HepG2 (cell line): ENCODE measurements at regions not wholly inside any gene's neighbourhood (a gene's known extent, or its start where the extent isn't known, plus 50 kb on each side); places are given as distances from the start of the nearest gene placed in this dataset.

Experiments used
- ATAC-seq: fragments of 200-7000 bp; cut with Tn5 transposase; 3 replicates; pipeline ENCODE4 v1.9.1; 2020; ENCODE audit warnings: mild to moderate bottlenecking, moderate library complexity
- BruUV-seq: library from RNA; stranded (reverse); fragments of 400-500 nt; replicated peaks from 2 replicates; lab custom pipeline; 2021; lab: Mats Ljungman, UMichigan
- CTCF ChIA-PET: fragments of 300-600 bp; formaldehyde crosslinking; extraction: SDS; loops from one replicate; lab custom pipeline; 2021; ENCODE audit warnings: low total read pairs, inconsistent platforms, low intra/inter-chr PET ratio; lab: Yijun Ruan, JAX
- POLR2A ChIA-PET: fragments of 350-600 bp; sonication (Branson Sonifier 250); formaldehyde crosslinking; loops from one replicate; lab custom pipeline; 2020; ENCODE audit warnings: antibody characterized with exemption, inconsistent platforms; lab: Yijun Ruan, JAX
- DNase-seq: peaks from one replicate; pipeline ENCODE4 v3.0.0-alpha.2; 2015; ENCODE audit warnings: low spot score
- FAIRE-seq: peaks from 3 replicates; lab custom pipeline; 2011; peaks lifted over from hg19 to GRCh38; lab: Jason Lieb, UNC
- H2AFZ ChIP-seq: one replicate; pipeline ENCODE4 v1.6.1; 2011; ENCODE audit warnings: low read length, inconsistent platforms
- H3K27ac ChIP-seq: fragments of 300-600 bp; 3 replicates; pipeline ENCODE4 v1.8.0; 2011; ENCODE audit warnings: mixed run types, mild to moderate bottlenecking, mixed read lengths, low read length, inconsistent platforms; ENCODE audit not compliant: insufficient read depth; ENCODE audit errors: extremely low read length
- H3K27me3 ChIP-seq, 2 experiments: fragments of 200-600 bp in 1 of 2; 2 replicates in 1 of 2; 3 replicates in 1 of 2; pipeline versions ENCODE4 v1.6.0 to v1.8.0; 2011; ENCODE audit warnings: low read length in 2 of 2, mild to moderate bottlenecking in 2 of 2, moderate library complexity in 2 of 2, inconsistent platforms in 1 of 2; ENCODE audit not compliant: insufficient read depth in 2 of 2, control insufficient read depth in 1 of 2
- H3K36me3 ChIP-seq, 2 experiments: fragments of 200-600 bp in 1 of 2; replicated peaks in 1 of 2; 2 replicates in 1 of 2; 3 replicates in 1 of 2; pipeline versions ENCODE4 v1.5.1 to v1.8.0; 2011; ENCODE audit warnings: low read length in 2 of 2, inconsistent platforms in 1 of 2; ENCODE audit not compliant: insufficient read depth in 2 of 2, control insufficient read depth in 1 of 2
- H3K4me1 ChIP-seq: 2 replicates; pipeline ENCODE4 v1.5.1; 2012; ENCODE audit warnings: low read length, inconsistent platforms; ENCODE audit not compliant: insufficient read depth
- H3K4me2 ChIP-seq: 2 replicates; pipeline ENCODE4 v1.6.0; 2011; ENCODE audit warnings: low read depth, low read length, inconsistent platforms
- H3K4me3 ChIP-seq, 3 experiments: fragments of 200-600 bp in 1 of 3; sonication (generic), shearing (Covaris generic) in 1 of 3; replicated peaks in 1 of 3; 2 replicates each; pipeline ENCODE4 v1.5.1; 2011 to 2016; ENCODE audit warnings: low read length in 3 of 3, inconsistent platforms in 2 of 3, low read depth in 2 of 3, mild to moderate bottlenecking in 2 of 3, control low read depth in 1 of 3, mixed read lengths in 1 of 3; ENCODE audit not compliant: insufficient read depth in 1 of 3
- H3K79me2 ChIP-seq: one replicate; pipeline ENCODE4 v1.6.1; 2011; ENCODE audit warnings: low read length, inconsistent platforms; ENCODE audit not compliant: insufficient read depth
- H3K9ac ChIP-seq: 2 replicates; pipeline ENCODE4 v1.6.0; 2011; ENCODE audit warnings: mild to moderate bottlenecking, low read depth, low read length, inconsistent platforms; ENCODE audit not compliant: insufficient read depth
- H3K9me3 ChIP-seq: 2 replicates; pipeline ENCODE4 v1.5.1; 2012; ENCODE audit warnings: mild to moderate bottlenecking, low read length
- H4K20me1 ChIP-seq: 2 replicates; pipeline ENCODE4 v1.6.0; 2011; ENCODE audit warnings: inconsistent platforms, mild to moderate bottlenecking, low read length, moderate library complexity; ENCODE audit not compliant: insufficient read depth
- ESRRA ChIP-seq: sonication (generic); formaldehyde crosslinking; IDR thresholded peaks from 2 replicates; pipeline ENCODE4 v1.5.1; 2020; ENCODE audit warnings: mild to moderate bottlenecking, low read depth, missing genetic modification reagents
- GFI1 ChIP-seq: sonication (generic); formaldehyde crosslinking; IDR thresholded peaks from 2 replicates; pipeline ENCODE4 v1.5.0; 2020; ENCODE audit warnings: missing genetic modification reagents, mild to moderate bottlenecking, borderline replicate concordance
- IRF9 ChIP-seq: sonication (generic); formaldehyde crosslinking; IDR thresholded peaks from 2 replicates; pipeline ENCODE4 v1.8.0; 2022; ENCODE audit warnings: missing genetic modification reagents, mild to moderate bottlenecking, borderline replicate concordance
- IRX3 ChIP-seq: sonication (generic); formaldehyde crosslinking; IDR thresholded peaks from 2 replicates; pipeline ENCODE4 v1.8.1; 2023; ENCODE audit warnings: mild to moderate bottlenecking, low read depth, missing genetic modification reagents, borderline replicate concordance
- JARID2 ChIP-seq: sonication (generic); formaldehyde crosslinking; IDR thresholded peaks from 2 replicates; pipeline ENCODE4 v1.8.1; 2023; ENCODE audit warnings: missing genetic modification reagents, inconsistent platforms; ENCODE audit not compliant: insufficient replicate concordance
- KLF11 ChIP-seq: IDR thresholded peaks from 2 replicates; pipeline ENCODE4 v1.6.1; 2016; ENCODE audit warnings: missing compliant biosample characterization
- NFKBIZ ChIP-seq: IDR thresholded peaks from 2 replicates; pipeline ENCODE4 v1.6.1; 2018; ENCODE audit warnings: missing genetic modification reagents, missing compliant biosample characterization
- PBX2 ChIP-seq: IDR thresholded peaks from 2 replicates; pipeline ENCODE4 v1.6.1; 2016; ENCODE audit warnings: control low read depth
- PTBP1 ChIP-seq: fragments of 200-400 bp; formaldehyde crosslinking; IDR thresholded peaks from 2 replicates; pipeline ENCODE4 v1.6.1; 2018; ENCODE audit warnings: low read length, low read depth; ENCODE audit not compliant: poor library complexity, severe bottlenecking
- SATB2 ChIP-seq: sonication (generic); formaldehyde crosslinking; IDR thresholded peaks from 2 replicates; pipeline ENCODE4 v1.5.0; 2020; ENCODE audit warnings: missing genetic modification reagents
- USF2 ChIP-seq, 2 experiments: sonication (generic) in 1 of 2; formaldehyde crosslinking in 1 of 2; IDR thresholded peaks; 2 replicates each; pipeline versions ENCODE4 v1.5.1 to v1.6.1; 2011 to 2020; ENCODE audit warnings: borderline replicate concordance in 1 of 2, low read depth in 1 of 2, low read length in 1 of 2, mild to moderate bottlenecking in 1 of 2, missing genetic modification reagents in 1 of 2, moderate library complexity in 1 of 2
- ZBTB20 ChIP-seq: sonication (generic); formaldehyde crosslinking; IDR thresholded peaks from 2 replicates; pipeline ENCODE4 v1.8.1; 2023; ENCODE audit warnings: missing genetic modification reagents, low read depth, mild to moderate bottlenecking, borderline replicate concordance
- ZBTB4 ChIP-seq: sonication (generic); formaldehyde crosslinking; IDR thresholded peaks from 2 replicates; pipeline ENCODE4 v1.4.0; 2020; ENCODE audit warnings: missing genetic modification reagents, mild to moderate bottlenecking, borderline replicate concordance
- ZNF30 ChIP-seq: sonication (generic); formaldehyde crosslinking; IDR thresholded peaks from 2 replicates; pipeline ENCODE4 v1.5.0; 2020; ENCODE audit warnings: mild to moderate bottlenecking, missing genetic modification reagents
- ZNF468 ChIP-seq: sonication (generic); formaldehyde crosslinking; IDR thresholded peaks from 2 replicates; pipeline ENCODE4 v1.8.0; 2022; ENCODE audit warnings: mild to moderate bottlenecking, moderate library complexity, missing genetic modification reagents
- ZNF562 ChIP-seq: sonication (generic); formaldehyde crosslinking; IDR thresholded peaks from 2 replicates; pipeline ENCODE4 v1.8.0; 2022; ENCODE audit warnings: missing genetic modification reagents, borderline replicate concordance
- ZNF644 ChIP-seq: IDR thresholded peaks from 2 replicates; pipeline ENCODE4 v1.6.1; 2016; ENCODE audit warnings: low read depth
- ZSCAN30 ChIP-seq: sonication (generic); formaldehyde crosslinking; IDR thresholded peaks from 2 replicates; pipeline ENCODE4 v1.5.0; 2020; ENCODE audit warnings: mild to moderate bottlenecking, missing genetic modification reagents
- WGBS: methylation state at CpG from one replicate; pipeline ENCODE4 v1.1.6; 2017; ENCODE audit warnings: low lambda C conversion rate; 5-methylcytosine and 5-hydroxymethylcytosine counted together
- in situ Hi-C: cut with HindIII; loops from 2 replicates; pipeline ENCODE4 v1.10.0; 2017; ENCODE audit warnings: low pct_unique_long_range_greater_than_20kb; ENCODE audit not compliant: extremely low pct_ligation_motif_present
- intact Hi-C: fragments of 100-400 bp; cut with micrococcal nuclease; formaldehyde crosslinking; loops from one replicate; pipeline ENCODE4 v1.10.0; 2022; ENCODE audit not compliant: unreplicated experiment

- Histone ChIP-seq H2AFZ (no peak overlapping the region), H3K4me1 (peaks cover 13% of the 10 kb centered on the region), H3K4me2 (no peak overlapping the region), H3K27ac (no peak overlapping the region), H4K20me1 (no peaks in the 10 kb centered on the region), H3K9me3 (no peaks in the 10 kb centered on the region), H3K79me2 (no peaks in the 10 kb centered on the region), H3K4me3 (no peak overlapping the region), H3K36me3 (no peaks in the 10 kb centered on the region), H3K27me3 (no peaks in the 10 kb centered on the region), H3K9ac (no peak overlapping the region)
- FAIRE-seq (no peak), DNase-seq (no peak), ATAC-seq (no peak)
- BruUV-seq: no TSS peak
- POLR2A ChIA-PET: no interaction called here
- 47% methylated on average over 4 of the region's 5 CpGs for WGBS
- CTCF ChIA-PET: no interaction called here
- intact Hi-C loops (no loop called here), in situ Hi-C loops (no loop called here)
- TF ChIP-seq GFI1 (no peak), ZSCAN30 (CRISPR knock-in tag) (no peak), IRF9 (no peak), ZBTB20 (CRISPR knock-in tag) (no peak), ZNF644 (CRISPR knock-in tag) (no peak), NFKBIZ (no peak), SATB2 (CRISPR knock-in tag) (no peak), ZNF30 (CRISPR knock-in tag) (no peak), KLF11 (CRISPR knock-in tag) (no peak), PTBP1 (no peak), ZBTB4 (CRISPR knock-in tag) (no peak), PBX2 (no peak), USF2 (IDR thresholded peaks at IDR 0.05; ENCODE audit: low read depth, low read length) (no peak), USF2 (CRISPR knock-in tag; IDR thresholded peaks at IDR 0.05; ENCODE audit: borderline replicate concordance) (no peak), ZNF562 (no peak), JARID2 (CRISPR knock-in tag) (no peak), ZNF468 (no peak), IRX3 (CRISPR knock-in tag) (no peak), ESRRA (no peak)
These were observed 381.4 kb upstream of the PROX1 start for GRCh38 chr1:213606252-213606820.
